ENCODE measurements at regions not wholly inside any gene's neighbourhood (a gene's known extent, or its start where the extent isn't known, plus 50 kb on each side); places are given as distances from the start of the nearest gene placed in this dataset.

DNA sequence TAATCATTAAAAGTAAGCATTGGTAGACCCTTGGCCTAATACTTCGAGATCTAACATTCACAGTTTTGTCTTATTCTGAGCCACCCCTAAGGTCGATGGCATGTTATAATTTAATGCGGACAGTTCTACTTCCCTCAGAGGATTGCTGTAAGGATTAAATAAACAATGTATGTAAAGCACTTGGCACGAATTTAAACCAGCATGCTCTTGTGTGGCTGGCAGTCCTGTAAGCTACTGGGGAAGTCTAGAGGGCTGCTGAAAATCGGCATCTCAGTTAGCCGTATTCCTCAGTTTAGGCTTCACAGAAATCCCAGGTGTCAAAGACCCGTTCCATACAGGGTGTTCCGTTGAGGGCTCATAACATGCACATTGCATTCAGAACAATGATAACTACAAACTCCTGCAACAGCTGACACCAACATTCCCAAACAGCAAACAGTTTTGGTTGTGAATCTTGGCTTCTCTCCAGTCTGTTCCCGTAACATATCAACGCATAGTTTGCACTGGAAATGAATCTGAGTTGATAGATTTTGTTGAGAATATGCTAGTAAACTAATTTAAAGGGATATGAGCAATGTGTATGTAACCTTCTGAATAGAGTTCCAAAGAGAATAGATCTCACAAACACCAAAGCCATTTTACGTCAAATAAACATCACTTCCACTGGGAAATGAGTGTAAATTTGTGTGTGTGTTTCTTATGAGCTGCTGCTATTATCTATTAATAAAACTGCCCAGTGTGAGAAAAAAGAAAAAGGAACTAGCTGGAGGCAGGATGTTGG lies 52.2 kb upstream of the ACKR3 start:
- DNase-seq (ENCODE audit: low read depth in 4 of 4, low spot score in 2 of 4): no peak
